ENCODE measurements at regions not wholly inside any gene's neighbourhood (a gene's known extent, or its start where the extent isn't known, plus 50 kb on each side); places are given as distances from the start of the nearest gene placed in this dataset.

DNA sequence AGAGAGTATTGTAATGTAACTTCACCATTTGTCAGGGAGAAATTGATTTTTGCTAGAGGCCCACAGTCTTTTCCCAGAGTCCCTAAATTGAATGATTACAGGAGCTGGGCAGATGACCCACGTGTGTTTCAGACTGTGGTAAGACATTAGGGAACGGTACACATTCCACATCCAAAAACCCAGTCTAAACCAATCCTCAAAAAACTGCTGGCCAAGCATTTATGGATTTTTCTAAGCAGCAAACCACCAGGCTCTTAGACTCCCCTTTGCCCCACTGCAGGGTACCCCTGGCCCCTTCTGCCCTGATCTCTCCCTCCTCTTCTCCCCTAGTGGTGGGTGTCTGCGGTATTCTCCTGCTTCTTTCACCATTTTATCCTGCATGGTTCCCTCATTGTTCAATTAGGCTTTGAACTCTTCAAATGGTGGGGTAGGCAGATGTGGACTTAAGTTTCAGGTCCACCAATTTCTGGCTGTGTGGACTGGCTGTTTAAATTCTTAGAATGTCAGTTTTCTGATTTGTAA, 135.5 kb upstream of the SORCS3 start:
- DNase-seq, result no peak

DNA sequence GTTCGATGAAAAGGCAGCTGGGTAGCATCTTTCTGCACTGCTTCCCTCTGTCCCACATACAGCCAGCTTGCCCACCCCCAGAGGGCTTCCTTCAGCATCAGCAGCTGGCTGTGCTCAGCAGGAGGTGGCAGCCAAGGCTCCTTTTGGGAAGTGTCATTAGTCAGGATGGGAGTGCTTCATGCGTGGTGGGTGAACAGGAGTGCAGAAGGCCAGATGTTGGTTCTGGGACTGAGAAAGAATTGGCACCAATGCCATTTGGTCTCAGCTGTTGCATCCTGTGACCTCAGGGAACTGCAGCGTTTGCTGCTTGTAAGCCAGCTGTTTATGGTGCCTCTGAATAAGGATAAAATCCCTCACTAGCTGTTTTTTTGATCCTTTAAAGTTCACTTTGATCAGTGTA, 131.1 kb upstream of the SORCS3 start:
- no peak for DNase-seq

DNA sequence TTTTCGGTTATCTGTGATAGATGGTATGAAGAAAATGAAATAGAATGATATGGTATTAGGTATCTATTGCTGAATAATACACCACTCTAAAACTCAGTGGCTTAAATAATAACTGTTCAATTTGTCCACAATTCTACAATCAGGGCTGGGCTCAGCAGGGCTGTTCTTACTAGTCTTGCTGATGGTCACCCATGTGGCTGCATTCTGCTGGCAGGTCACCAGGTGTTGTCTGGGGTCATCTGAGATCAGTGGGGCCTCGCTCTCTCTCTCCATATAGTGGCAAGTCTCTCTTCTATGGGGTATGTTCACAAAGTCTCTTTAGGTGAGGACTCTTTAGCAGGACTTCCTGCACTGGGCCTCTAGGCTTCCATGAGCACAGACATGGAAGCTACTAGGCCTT, 130.4 kb upstream of the SORCS3 start:
- DNase-seq, result no peak

DNA sequence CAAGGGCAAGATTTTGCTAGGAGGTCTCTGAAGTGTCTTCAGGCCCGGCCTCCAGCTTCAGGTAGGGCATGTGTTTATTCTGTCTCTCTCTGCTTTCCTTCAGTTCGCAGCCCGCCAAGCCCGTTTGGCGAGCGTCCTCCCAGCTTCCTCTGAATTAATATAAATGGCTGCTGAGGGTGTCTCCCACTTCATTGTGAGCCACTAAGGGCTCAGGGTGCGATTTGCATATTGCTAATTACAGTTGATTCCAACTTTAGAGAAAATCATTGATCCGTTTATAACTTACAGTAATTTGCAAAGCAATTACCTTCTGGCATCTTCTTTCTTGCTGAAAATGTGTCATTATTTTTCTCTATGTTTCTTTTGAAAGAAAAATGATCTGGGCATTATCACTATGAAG, 128.3 kb upstream of the SORCS3 start:
- DNase-seq, result no peak

DNA sequence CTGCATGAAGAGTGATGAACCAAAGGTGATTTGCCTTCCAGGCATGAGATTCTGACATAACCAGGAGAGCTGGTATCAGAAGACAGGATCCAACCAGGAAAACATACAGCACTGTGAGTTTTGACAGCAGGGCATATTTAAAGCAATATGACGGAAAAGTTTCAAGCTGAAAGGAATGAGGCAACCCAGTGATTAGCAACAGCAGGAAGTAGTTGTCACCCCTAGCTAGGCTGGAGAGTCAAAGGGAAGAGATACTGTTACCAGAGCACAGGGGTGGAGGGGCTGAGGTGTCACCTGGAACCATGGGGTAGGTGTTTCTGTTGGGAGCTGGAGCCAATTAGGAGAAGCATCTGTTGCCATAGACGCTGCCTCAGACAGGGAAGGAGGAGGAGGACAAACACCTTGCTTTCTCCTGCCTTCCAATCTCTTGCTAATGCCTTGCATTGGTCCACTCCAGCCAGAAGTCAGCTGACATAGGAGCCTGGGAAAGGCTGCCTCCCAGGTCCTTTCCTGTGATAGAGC, 125.4 kb upstream of the SORCS3 start:
- no peak for DNase-seq

DNA sequence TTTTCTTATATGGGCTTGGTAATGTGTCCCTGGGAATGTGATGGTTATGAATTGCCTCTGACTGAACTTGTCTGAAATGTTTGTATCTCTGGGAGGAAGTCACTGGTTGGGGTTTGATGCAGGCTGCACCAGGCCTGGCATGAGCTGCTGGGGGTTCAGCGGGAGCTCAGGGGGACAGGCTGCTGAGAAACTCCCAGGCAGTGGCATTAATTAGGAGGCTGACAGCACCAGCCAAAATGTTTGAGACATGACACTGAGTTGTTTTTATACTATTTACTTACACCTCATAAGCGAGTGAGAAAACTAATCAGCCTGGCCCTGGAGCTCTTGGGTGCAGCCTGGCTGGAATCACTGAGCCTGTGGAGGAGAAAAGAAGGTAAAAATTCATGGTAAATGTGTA, 124.1 kb upstream of the SORCS3 start:
- DNase-seq, result no peak

DNA sequence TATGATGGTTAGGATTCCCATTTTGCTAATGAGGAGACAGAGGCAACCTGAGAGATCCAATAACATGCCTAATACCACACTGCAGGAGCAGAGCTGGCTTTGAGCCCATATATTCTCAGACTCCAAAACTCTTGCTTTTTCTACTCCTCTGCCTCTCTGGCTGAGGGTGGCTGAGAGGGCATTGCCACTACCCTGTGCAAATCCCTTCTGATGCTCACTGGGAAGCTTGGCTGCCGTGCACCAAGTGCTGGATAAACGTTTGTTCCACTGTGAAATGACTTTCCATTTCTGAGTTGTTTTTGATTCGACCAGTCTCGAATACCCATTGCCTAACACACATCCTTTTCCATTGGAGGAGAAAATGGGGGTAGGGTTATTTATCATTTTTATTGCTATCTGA, 123.1 kb upstream of the SORCS3 start:
- DNase-seq, result no peak

DNA sequence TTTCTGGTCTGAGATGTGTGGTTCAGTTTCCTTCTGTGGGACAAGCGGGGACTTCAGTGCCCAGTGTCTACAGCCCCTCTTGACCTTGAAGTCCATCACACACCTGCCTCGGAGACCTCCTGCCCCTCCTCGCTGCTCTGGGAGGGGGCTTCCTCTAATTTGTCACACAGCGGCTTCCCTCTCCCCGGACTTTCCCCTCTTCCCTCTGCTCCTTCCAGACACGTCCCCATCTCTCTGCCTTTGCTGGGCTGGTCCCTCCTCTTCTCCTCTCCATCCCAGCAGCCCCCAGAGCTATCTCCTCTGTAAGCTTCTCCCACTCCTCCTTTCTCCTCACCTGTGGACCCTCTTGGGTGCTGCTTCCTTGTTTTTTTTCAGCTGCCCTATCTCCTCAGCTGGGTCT, 122.2 kb upstream of the SORCS3 start:
- no peak for DNase-seq

DNA sequence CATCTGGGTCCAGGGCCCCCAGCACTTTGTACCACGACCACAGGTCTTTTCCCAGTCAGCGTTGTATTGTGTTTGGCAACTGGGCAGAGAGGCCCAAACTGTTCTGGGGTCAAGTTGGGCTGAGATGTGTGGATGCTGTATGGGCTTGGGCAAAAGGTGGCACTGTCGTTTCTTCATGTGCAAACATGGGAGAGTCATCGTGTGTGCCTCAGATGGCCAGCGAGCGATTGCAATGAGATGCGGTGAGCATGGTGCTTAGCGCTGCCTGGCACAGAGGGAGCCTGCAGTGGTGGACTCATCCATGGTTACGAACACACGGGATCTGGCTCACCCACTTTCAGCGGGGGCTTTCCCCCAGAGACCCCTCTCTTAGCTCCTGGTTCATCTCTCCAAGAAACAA, 120.4 kb upstream of the SORCS3 start:
- DNase-seq, result no peak

DNA sequence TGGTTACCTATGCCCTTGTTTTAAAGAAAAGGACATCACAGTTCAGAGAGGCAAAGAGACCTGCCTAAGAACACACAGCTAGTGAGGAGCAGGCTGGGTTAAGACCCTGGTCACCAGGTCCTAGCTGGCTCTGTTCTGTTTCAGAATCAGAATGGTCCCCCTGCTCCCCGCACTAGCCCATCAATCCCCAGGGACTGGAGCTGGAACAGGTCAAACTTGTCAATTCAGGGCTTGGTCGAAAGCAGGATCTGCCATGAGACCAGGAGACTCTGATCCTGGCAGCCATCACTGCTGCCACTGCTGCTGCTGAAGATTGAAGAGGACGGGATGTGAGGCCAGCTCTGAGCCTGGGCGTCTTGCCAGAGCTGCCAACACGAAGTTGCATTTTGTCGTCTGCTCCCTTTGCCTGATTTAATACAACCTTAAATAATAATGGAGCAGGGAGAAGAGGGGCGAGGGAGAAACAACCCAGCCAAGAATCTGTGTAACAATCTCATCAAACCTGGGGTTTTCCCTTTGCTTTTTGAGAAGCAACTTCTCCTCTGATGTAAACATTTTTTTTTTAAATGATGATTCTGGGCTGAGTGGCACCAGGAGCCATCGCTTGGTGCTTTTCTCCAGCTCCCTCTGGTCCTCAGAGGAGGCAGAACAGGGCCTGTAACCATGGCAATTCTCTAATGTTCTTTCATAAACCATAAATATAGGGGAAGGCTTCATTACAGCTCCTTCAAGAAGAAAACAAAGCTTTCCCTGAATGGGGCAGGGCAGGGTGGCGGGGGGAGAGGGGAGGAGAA, 119.0 kb upstream of the SORCS3 start:
- DNase-seq, result no peak

DNA sequence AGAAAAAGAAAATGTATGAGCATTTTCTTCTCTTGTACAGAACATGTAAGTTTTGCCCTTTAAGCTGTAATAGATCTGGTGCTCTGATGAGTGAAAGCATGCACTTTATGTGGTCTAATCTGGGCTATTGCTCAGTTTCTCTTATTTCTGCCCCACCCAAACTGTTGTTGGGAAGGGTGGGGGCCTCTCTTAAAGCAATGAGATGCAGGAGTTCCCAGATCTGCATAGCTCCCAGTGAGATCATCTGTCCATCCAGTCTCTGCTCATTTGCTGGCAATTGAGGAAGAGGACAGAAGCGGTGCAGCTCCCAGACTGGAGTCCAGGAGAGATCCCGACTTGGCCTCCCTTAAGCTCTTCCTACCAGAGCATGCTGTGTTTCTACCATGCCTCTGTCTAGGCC, 114.9 kb upstream of the SORCS3 start:
- no peak for DNase-seq

DNA sequence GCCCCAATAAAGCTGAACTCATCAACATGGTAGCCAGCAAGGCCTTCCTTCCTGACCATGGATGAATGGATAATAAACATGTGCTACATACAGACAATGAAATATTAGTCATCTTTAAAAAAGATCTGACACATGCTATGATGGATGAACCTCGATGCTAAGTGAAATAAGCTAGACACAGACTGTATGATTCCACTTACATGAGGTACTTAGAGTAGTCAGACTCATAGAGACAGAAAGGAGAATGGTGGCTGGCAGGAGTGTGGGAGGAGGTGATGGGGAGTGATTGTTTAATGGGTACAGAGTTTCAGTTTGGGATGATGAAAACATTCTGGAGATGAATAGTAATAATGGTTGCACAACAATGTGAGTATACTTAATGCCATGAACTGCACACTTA, 114.1 kb upstream of the SORCS3 start:
- DNase-seq, result no peak

DNA sequence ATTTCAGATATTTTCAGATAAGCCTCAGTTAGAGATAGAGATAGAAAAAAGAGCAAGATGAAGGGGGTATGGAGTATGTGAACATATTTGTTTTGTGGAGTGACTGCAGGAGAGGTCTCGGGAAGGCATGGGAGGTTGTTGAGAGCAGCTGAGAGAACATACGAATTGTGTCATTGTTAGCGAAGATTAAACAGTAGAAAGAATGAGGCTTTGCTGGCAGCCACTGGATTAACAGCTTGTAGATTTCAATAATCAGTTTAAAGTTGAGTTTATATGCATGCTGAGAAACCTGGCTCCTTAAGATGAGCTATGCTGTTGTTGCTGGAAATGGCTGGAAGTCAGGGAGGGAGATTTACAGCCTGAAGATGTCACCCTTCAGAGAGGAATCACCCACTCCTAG, 100.9 kb upstream of the SORCS3 start:
- DNase-seq, result no peak

DNA sequence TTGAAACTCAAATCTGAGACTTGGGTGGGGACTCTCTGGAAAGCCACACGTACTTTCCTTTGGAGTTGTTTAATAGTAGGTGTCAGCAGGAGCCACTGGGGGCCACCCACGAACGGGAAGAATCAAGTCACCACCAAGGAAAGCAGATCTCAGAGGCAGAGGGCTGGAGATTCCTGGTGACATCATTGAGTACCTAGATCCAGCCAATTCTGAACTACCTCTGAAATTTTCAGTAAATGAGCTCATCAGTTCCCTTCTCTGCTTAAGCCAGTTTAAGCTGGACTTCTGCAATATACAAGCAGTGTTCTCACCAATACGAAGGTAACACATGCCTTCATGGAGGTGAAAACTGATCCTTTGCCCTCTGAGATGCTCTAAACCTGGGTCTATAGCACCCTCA, 99.3 kb upstream of the SORCS3 start:
- DNase-seq, result no peak

DNA sequence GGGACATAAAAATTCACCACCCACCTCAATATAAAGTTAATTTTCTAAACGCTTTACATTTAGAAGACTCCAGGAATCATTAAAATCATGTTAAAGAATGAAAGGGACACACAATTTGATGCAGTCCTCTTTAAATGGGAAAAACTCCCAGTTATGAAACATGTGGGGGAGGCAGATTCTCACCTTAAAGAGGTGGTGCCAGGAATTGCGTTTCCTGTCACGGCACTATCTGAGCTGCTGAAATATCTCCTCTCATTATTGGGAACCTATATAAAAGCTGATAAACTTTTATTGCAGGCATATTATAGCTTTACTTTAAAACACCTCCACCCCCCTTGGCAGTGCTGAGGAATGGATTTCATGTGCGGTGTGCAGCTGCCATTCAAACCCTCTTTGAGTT, 94.8 kb upstream of the SORCS3 start:
- no peak for DNase-seq

DNA sequence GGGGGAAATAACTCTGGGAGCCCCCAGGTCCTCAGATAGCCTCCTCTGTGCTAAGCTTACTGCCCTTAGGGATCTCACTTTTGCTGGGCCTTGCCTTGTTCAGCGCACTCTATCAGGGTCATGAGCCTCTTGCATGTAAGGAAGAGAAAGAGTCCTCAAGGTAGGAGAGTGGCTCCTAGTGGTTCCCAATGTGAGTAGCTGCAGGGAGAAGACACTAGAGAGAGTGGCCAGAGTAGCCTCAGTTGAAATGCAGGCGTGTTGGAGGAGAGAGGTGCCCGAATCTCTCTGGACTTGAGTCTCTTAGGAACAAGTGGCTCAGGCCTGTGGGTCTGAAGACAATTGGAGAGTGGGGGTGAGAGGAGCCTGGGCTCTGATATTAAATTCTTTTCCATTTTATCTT, 94.3 kb upstream of the SORCS3 start:
- no peak for DNase-seq

DNA sequence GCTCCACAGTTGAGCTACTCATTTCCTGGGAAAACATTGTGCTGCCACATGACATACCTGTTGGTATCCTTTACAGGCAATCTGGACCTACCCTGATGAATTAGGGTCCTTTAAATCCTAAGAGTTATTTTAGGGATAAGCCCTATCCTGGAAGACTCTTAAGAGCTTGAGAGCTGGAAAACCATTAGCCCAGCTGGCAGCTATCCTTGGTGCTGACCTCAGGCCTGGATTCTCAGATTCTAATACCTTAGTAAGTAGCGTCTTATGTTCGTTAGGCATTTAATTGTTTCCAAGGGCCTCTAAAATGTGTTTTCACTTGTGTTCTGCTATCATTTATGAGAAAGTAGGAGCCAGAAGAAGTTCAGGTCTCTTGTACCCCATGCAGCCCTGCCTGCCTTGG, 93.0 kb upstream of the SORCS3 start:
- DNase-seq, result no peak

DNA sequence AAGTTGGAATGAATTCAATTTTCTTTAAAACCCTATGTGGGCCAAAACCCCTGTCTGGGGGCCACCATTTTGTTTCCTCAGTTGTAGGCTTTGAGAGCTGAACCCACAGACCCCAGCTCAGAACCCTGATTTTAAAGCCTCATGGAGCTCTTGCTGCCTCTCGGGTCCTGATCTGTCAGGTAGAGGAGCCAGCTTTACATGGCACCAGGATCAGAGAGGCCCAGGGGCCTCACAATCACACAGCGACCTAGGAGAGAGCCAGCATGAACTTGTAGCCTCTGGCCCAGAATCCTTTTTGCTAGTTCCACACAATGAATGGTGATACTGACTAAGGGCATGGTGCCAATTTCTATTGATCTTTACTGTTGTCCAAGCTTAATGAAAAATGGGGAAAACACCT, 84.3 kb upstream of the SORCS3 start:
- no peak for DNase-seq

DNA sequence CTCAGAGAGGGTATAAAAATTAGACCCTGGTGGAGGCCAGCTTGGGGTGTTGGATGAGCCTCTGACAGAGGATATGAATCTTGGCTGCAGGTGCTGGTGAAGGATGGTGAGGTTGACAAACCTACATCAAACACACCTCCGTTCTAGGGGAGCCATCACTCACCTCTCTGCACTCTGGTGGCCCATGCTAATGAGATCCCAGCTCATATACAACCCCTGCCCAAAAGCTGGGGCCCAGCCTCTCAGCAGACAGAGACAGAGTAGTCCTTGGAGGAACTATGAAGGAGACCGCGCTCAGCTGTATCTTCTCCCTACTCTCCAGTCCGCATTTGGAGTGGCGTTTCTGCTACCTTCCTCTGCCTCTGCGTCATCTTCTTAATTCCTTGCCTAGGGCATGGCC, 83.1 kb upstream of the SORCS3 start:
- DNase-seq, result no peak

DNA sequence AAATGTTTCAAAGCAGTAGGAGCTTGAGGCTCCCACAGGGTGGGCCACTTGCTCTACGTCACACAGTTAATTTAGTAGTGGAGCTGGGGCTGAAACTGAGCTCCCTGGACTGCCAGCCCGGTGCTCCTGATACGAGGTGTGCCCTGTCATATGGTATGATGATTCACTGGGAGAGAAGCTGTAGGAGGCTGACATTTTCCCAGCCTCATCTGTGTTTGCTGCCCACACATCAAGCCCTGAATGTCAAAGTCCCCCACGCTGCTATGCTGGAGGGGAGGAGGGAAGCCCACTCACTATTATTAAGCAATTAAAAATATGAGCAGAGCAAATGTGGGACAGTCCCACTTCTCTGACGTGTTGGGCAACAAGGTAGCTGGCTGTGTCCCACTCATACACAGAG, 81.2 kb upstream of the SORCS3 start:
- no peak for DNase-seq

DNA sequence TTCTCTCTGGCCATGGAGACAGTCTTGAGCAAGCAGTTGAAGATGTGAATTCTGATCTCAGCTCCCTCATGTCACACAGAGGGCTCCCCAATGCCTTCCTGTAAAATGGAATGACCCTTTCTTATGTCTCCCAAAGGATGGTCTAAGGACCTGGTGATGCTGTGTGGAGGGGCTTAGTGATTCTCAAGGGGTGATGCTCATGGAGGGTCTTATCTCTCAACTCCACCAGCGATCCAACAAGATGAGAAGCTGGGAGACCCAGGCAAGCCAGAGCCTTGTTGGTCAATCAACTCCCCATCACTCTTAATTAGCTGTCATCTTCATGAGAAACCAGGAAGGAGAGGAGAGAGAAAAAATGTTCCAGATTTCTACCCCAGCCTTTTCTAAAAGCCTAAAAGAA, 78.0 kb upstream of the SORCS3 start:
- no peak for DNase-seq

DNA sequence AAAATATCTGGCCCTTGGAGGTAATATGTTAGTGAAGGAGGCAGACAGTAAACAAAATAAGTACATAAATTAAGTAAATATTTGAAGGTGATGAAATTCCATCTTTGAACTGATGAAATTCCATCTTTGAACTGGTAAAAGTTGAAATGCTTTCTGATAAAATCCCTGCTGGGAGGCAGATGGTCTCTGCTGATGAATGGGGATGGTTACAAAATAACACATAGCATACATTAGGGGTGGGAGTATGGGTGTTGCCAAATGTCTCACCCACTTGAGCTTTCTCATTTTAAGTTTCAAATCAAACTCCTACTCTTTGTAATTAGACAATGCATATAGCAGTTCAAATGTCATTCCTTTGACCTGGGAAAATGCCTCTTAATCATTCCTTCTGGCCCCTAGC, 77.5 kb upstream of the SORCS3 start:
- no peak for DNase-seq

DNA sequence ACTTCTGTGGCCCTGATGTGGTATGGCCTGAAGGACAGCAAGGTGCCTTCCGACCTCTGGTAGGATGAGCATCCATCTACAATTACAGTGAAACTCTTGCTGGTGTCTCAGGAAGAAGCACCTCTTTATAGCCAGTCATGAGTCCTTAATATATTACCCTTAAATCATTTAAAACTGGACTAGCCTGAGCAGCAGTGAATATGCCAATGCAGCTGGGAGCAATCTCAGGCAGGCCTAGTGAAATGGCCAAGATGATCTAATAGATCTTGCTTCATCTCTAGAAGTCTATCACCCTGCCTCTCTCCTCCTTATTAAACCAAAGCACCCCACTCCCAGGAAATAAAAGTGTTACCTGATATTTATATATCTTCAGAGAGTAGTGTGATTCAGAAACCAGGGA, 66.7 kb upstream of the SORCS3 start:
- DNase-seq, result no peak

DNA sequence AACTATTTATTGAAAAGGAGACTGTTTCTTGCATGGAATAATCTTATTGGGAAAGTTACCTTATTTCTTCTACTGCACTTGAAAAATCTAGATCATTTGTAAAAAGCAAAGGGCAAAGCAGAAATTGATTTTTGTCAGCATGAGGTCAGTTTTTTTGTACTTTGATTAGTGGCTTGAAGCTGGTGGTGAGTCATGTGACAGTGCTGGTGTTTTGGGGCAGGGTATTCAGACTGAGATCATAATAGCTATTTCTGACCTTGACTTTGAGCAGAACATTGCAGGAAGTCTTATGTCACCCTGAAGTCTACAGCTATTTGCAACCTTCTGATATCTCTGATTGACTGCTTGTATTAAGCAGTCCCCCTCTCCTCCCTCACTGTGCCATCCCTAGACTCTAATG, 66.3 kb upstream of the SORCS3 start:
- DNase-seq, result no peak

DNA sequence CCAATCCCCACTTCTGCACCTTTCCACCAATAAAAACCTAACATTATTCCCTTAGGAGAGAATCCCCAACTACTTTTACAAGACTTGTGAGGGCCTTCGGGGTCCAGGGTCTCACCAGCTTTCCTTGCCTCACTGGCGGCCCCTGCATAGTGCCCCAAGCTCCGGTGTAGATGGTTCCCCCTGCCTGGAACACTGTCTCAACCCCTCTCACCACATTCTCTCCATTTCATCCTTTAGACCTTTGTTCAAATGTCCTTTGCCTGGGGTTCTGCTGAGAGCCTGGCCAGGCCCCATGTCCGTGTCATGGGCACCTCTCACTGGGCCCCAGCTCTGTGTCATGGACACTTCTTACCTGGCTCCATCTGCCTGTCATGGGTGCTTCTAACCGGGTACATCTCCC, 64.5 kb upstream of the SORCS3 start:
- no peak for DNase-seq
